Heart left ventricle (tissue), 13 donors: ENCODE measurements at regions not wholly inside any gene's neighbourhood (a gene's known extent, or its start where the extent isn't known, plus 50 kb on each side); places are given as distances from the start of the nearest gene placed in this dataset.
"Not testable (repeated sequence)": the region's sequence is repeated elsewhere in the genome, so short reads cannot be mapped to it uniquely, and the experiment has no call there.

Experiments
- POLR2A ChIP-seq, 2 donors: fragments of 450-650 bp; IDR thresholded peaks; one replicate each; pipeline ENCODE4 v1.6.1; 2017; ENCODE audit warnings: antibody characterized with exemption in 2 of 2, mild to moderate bottlenecking in 2 of 2, moderate library complexity in 2 of 2
- TF ChIP-seq, protein P1 (sequence below), 12 donors: fragments of 200-600 bp; sonication (generic) in 4 of 12; IDR thresholded peaks; one replicate each; pipeline versions ENCODE4 v1.5.0 to v1.8.0; 2018 to 2022; ENCODE audit warnings: antibody characterized with exemption in 12 of 12, mild to moderate bottlenecking in 5 of 12
- donor health status: ischemic (EF 13 %, LVEDD 7.1; RV severe dilation, severe dysfunction).
- donor health status: DM: no; HTN: yes; CAD: no.
- donor health status: DM: no; HTN: no; CAD: no.
- donor health status: ischemic (EF 25% LVEDD 6.9; RV normal size, moderate dysfunction).
- donor health status: ischemic (EF 25% LVEDD 5.7; RV mildly dilated, moderate dysfunction).
- donor health status: ischemic (EF 35%, LVEDD 5.7; RV mildly dilated, moderate dysfunction).
- donor health status: nonischemic (EF 11% LVEDD 7.7; RV severe dilation, severe dysfunction).
- donor health status: DM: yes; HTN: yes; CAD: no.
- donor health status: PGD.
- donor health status: ischemic (EF 29% LVEDD 5.4; RV normal size, mild dysfunction).
- donor health status: nonischemic (EF 23%, LVEDD 6.1; RV moderate dilation, normal function).

DNA sequence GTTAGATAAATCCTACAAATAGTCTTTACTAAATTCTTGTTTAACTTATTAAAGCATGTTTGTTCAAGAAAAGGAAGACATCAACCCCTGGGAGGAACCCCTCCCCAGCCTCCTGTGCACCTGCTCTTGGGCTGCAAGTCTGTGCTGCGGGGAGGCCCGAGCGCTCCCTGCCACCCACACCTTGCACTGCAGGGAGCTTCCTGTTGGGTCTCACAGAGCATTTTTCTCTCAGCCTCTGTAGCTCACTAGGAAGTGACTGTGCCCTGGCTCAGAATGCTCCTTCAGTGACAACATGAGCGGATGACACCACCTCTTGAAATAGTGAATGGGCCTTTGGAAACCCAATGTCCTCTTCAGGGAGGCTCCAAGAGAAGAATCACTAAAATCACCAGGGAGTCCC, 81.1 kb downstream of the OR4M2 start:
- TF ChIP-seq, protein P1, sequence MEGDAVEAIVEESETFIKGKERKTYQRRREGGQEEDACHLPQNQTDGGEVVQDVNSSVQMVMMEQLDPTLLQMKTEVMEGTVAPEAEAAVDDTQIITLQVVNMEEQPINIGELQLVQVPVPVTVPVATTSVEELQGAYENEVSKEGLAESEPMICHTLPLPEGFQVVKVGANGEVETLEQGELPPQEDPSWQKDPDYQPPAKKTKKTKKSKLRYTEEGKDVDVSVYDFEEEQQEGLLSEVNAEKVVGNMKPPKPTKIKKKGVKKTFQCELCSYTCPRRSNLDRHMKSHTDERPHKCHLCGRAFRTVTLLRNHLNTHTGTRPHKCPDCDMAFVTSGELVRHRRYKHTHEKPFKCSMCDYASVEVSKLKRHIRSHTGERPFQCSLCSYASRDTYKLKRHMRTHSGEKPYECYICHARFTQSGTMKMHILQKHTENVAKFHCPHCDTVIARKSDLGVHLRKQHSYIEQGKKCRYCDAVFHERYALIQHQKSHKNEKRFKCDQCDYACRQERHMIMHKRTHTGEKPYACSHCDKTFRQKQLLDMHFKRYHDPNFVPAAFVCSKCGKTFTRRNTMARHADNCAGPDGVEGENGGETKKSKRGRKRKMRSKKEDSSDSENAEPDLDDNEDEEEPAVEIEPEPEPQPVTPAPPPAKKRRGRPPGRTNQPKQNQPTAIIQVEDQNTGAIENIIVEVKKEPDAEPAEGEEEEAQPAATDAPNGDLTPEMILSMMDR (IDR thresholded peaks at IDR 0.05): not testable (repeated sequence)
- not testable (repeated sequence) for TF ChIP-seq POLR2A (IDR thresholded peaks at IDR 0.05)
